ENCODE measurements at regions not wholly inside any gene's neighbourhood (a gene's known extent, or its start where the extent isn't known, plus 50 kb on each side); places are given as distances from the start of the nearest gene placed in this dataset.

- TF ChIP-seq POLR2A (IDR thresholded peaks at IDR 0.05): no peak
- TF ChIP-seq CTCF (IDR thresholded peaks at IDR 0.05): no peak
- TF ChIP-seq POLR2AphosphoS5 (IDR thresholded peaks at IDR 0.05): no peak
- TF ChIP-seq EP300 (IDR thresholded peaks at IDR 0.05): no peak
Observed at GRCh38 chr20:12849225-12849910, 159.4 kb upstream of the SPTLC3 start.

Data from upper lobe of left lung (tissue), 4 donors.